HFF-Myc (cell line): ENCODE measurements at regions not wholly inside any gene's neighbourhood (a gene's known extent, or its start where the extent isn't known, plus 50 kb on each side); places are given as distances from the start of the nearest gene placed in this dataset.

Experiments used
- DNase-seq: peaks from one replicate; pipeline ENCODE4 v3.0.0-alpha.2; 2011; ENCODE audit warnings: low read depth; ENCODE audit errors: extremely low read depth
- H3K4me3 ChIP-seq: replicated peaks from 2 replicates; pipeline ENCODE4 v1.5.1; 2011; ENCODE audit warnings: low read depth, mild to moderate bottlenecking, control low read depth, low read length
- TF ChIP-seq, protein P1 (sequence below): IDR thresholded peaks from 2 replicates; pipeline ENCODE4 v1.5.1; 2012; ENCODE audit warnings: mild to moderate bottlenecking, low read depth, low read length, control low read depth; ENCODE audit errors: missing control alignments

DNA sequence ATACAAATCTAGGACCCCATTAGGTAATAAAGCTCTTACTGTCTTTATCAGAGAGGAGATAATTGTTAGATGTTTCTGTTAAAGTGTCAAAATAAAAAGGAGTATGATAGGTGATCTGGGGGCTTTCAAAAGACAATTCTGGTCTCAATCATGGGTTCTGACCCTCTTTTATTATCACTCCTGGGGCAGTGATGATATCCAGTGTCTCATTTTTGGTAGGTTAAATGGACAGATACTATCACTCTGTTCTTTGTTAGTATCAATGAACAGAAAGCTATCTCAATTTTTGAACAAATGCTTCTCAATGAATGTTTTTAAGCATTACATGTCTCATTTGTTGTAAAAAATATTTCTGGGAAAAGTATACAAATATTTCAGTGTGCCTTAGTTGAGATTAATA, 405.9 kb downstream of the MLLT3 start:
- TF ChIP-seq, protein P1, sequence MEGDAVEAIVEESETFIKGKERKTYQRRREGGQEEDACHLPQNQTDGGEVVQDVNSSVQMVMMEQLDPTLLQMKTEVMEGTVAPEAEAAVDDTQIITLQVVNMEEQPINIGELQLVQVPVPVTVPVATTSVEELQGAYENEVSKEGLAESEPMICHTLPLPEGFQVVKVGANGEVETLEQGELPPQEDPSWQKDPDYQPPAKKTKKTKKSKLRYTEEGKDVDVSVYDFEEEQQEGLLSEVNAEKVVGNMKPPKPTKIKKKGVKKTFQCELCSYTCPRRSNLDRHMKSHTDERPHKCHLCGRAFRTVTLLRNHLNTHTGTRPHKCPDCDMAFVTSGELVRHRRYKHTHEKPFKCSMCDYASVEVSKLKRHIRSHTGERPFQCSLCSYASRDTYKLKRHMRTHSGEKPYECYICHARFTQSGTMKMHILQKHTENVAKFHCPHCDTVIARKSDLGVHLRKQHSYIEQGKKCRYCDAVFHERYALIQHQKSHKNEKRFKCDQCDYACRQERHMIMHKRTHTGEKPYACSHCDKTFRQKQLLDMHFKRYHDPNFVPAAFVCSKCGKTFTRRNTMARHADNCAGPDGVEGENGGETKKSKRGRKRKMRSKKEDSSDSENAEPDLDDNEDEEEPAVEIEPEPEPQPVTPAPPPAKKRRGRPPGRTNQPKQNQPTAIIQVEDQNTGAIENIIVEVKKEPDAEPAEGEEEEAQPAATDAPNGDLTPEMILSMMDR, result no peak
- no peak for DNase-seq
- H3K4me3 ChIP-seq, result no peak overlapping the region

DNA sequence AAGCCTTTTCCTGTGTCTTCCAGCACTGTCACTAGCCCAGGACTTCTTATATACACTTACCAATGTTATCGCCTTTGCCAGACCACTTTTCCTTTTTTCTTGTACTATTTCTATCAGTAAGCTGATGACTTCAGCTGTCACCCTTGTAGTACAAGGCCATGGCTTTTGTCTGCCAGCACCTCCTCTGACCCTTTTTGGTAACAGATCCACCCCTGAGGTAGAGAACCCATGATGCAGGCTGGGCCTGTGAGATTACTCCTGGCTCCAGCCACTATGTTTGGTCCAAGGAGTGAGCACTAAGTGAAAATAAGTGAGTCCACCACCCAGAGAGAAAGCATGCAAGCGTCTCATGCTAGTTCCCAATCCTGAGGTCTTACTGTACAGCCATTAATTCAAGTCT, 406.7 kb downstream of the MLLT3 start:
- no peak for DNase-seq
- H3K4me3 ChIP-seq, result no peak overlapping the region
- TF ChIP-seq, protein P1, result no peak

- TF ChIP-seq, protein P1, result no peak
- H3K4me3 ChIP-seq, result no peak overlapping the region
- no peak for DNase-seq
These were observed 409.5 kb downstream of the MLLT3 start for GRCh38 chr9:20212806-20213205.

GRCh38 chr9:20209391-20210340, 412.6 kb downstream of the MLLT3 start:
- TF ChIP-seq, protein P1, result no peak
- DNase-seq, result no peak
- H3K4me3 ChIP-seq, result no peak overlapping the region

GRCh38 chr9:20208961-20209371, 413.3 kb downstream of the MLLT3 start:
- DNase-seq, result no peak
- no peak overlapping the region for H3K4me3 ChIP-seq
- TF ChIP-seq, protein P1, result no peak

DNA sequence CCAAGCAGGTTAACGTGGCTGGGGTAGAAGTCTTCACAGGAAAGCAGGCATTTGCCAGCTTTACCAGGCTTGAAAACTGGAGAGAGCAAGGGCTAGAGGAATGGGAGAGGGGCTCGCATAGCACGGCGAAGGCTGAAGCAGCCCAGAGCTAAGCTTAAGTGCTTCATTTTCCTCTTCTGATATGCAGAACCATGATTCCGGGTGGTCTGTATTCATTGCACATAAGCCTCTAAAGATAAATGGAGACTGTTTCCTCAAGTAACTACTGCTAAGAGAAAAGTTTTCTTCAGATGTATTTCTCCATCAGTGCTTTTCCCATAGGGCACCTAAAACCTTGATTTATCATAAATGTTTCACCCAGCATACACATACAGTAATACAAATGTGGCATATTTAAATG, 414.1 kb downstream of the MLLT3 start:
- TF ChIP-seq, protein P1, result no peak

More for the DNA sequence above, 414.1 kb downstream of the MLLT3 start:
- no peak overlapping the region for H3K4me3 ChIP-seq
- DNase-seq, result no peak
